ENCODE measurements at regions not wholly inside any gene's neighbourhood (a gene's known extent, or its start where the extent isn't known, plus 50 kb on each side); places are given as distances from the start of the nearest gene placed in this dataset.

GRCh38 chr14:22408547-22408946, 180.5 kb downstream of the DAD1 start:
- FAIRE-seq (no peak), DNase-seq (ENCODE audit: low read depth in 1 of 2, low spot score in 2 of 2) (no peak)
- no peak overlapping the region for H2BK12ac ChIP-seq (ENCODE audit: low read depth, low read length)
- no peak overlapping the region for H3K56ac ChIP-seq (replicated peaks; ENCODE audit: insufficient read length, low read depth, low read length)
- no peaks in the 10 kb centered on the region for H3K36me3 ChIP-seq (ENCODE audit: control insufficient read depth in 2 of 4, insufficient read depth in 4 of 4, low read length in 3 of 4)
- H4K5ac ChIP-seq (ENCODE audit: insufficient read length, low read depth, low read length), result no peak overlapping the region
- H3K27ac ChIP-seq (ENCODE audit: low read depth, low read length), result no peak overlapping the region
- H2BK120ac ChIP-seq (replicated peaks; ENCODE audit: low read depth, low read length), result no peak overlapping the region
- H3K23me2 ChIP-seq (ENCODE audit: low read depth, low read length), result no peaks in the 10 kb centered on the region
- CTCF ChIA-PET (ENCODE audit: partially characterized antibody), result interaction anchor here (0.6 to 2.7 kb wide), 6 partner anchors 19 to 179 kb away, joined by 3 to 8 read pairs (median 3); no protein-coding TSS in a partner anchor
- no peak overlapping the region for H4K91ac ChIP-seq (replicated peaks; ENCODE audit: insufficient read length, low read length)
- no peaks in the 10 kb centered on the region for H3K79me2 ChIP-seq (ENCODE audit: control insufficient read depth in 1 of 2, insufficient read depth in 2 of 2, low read length in 2 of 2)
- H2AK5ac ChIP-seq (ENCODE audit: low read depth, low read length), result no peak overlapping the region
- POLR2A ChIA-PET (ENCODE audit: partially characterized antibody), result no interaction called here
- no peaks in the 10 kb centered on the region for H3K9me3 ChIP-seq (ENCODE audit: insufficient read depth in 2 of 2, low read depth in 1 of 2, low read length in 1 of 2)
- no peak overlapping the region for H3K9ac ChIP-seq (replicated peaks in 1 of 4; ENCODE audit: extremely low read depth in 1 of 4, low read depth in 3 of 4, low read length in 3 of 4)
- no peak overlapping the region for H2BK20ac ChIP-seq (ENCODE audit: low read length)
- H4K20me1 ChIP-seq (replicated peaks in 1 of 2; ENCODE audit: control insufficient read depth in 1 of 2, insufficient read depth in 2 of 2, low read length in 2 of 2), result no peaks in the 10 kb centered on the region
- no peak overlapping the region for H3K14ac ChIP-seq (ENCODE audit: insufficient read length)
- no peak overlapping the region for H4K8ac ChIP-seq (ENCODE audit: extremely low read depth, insufficient read depth, low read length)
- H2BK15ac ChIP-seq (ENCODE audit: low read length), result no peak overlapping the region
- no peak overlapping the region for H3K4ac ChIP-seq (replicated peaks; ENCODE audit: insufficient read length, low read depth, low read length)
- H3K4me3 ChIP-seq (ENCODE audit: extremely low read depth in 1 of 4, insufficient read depth in 2 of 4, low read depth in 3 of 4, low read length in 4 of 4), result no peak overlapping the region
- no peak overlapping the region for H3K18ac ChIP-seq (ENCODE audit: extremely low read depth, low read length)
- no peak overlapping the region for H3K23ac ChIP-seq (ENCODE audit: insufficient read length)
- TF ChIP-seq EZH2 (IDR thresholded peaks at IDR 0.05; ENCODE audit: low read depth, low read length, severe bottlenecking), result no peak
- TF ChIP-seq YY1 (IDR thresholded peaks at IDR 0.05; ENCODE audit: low read depth, low read length), result no peak
- TF ChIP-seq SIRT6 (IDR thresholded peaks at IDR 0.05; ENCODE audit: low read length), result no peak
- no peak for TF ChIP-seq HDAC6 (IDR thresholded peaks at IDR 0.05; ENCODE audit: low read depth, low read length)
- H3K4me1 ChIP-seq (replicated peaks in 1 of 4; ENCODE audit: control insufficient read depth in 3 of 4, insufficient read depth in 4 of 4, low read length in 3 of 4), result peaks cover 0 to 5% (median under 1%) of the 10 kb centered on the region in 4 experiments; a peak in 2 of 7 replicates
- H2BK5ac ChIP-seq (ENCODE audit: low read depth, low read length), result no peak overlapping the region
- 88% methylated on average over 2 of the region's 2 CpGs; no CpG with 5 or more reads in 1 of the 2 experiments for WGBS, 2 experiments (ENCODE audit: extremely low coverage in 1 of 2, insufficient coverage in 1 of 2, insufficient read length in 1 of 2, insufficient replicate concordance in 2 of 2, low coverage in 1 of 2, low lambda C conversion rate in 2 of 2, missing lambda C conversion rate in 1 of 2)
- H2AFZ ChIP-seq (ENCODE audit: low read length), result no peak overlapping the region
- H3K27me3 ChIP-seq (replicated peaks in 1 of 4; ENCODE audit: control insufficient read depth in 3 of 4, extremely low read depth in 1 of 4, insufficient read depth in 3 of 4, low read length in 3 of 4), result no peaks in the 10 kb centered on the region
- no peaks in the 10 kb centered on the region for H3K79me1 ChIP-seq (ENCODE audit: low read depth, low read length)
- H3K4me2 ChIP-seq (ENCODE audit: insufficient read depth in 1 of 2, low read depth in 2 of 2, low read length in 2 of 2), result no peak overlapping the region
